ENCODE measurements at regions not wholly inside any gene's neighbourhood (a gene's known extent, or its start where the extent isn't known, plus 50 kb on each side); places are given as distances from the start of the nearest gene placed in this dataset.

DNA sequence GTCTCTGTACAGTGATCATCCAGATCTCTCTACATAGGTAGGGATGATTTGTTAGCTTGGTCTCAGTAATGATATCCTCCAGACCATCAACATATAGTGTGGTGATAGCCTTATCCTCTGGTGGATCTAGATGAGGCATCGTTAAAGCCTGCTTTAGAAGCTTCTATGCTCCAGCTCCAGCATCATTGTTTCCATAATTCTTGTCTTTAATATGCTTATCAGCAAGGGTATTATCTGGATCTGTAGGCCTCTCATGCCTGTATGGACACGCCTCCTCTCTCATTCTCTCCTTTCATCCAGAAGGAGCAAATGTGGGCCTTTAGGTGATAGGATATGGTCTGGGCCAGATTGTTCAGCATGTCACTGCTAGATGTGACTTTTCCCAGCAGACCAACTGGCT, 234.5 kb upstream of the CHST9 start:
- TF ChIP-seq EP300 (IDR thresholded peaks at IDR 0.05) (no peak), POLR2A (IDR thresholded peaks at IDR 0.05) (no peak)
